ENCODE measurements at regions not wholly inside any gene's neighbourhood (a gene's known extent, or its start where the extent isn't known, plus 50 kb on each side); places are given as distances from the start of the nearest gene placed in this dataset.

DNA sequence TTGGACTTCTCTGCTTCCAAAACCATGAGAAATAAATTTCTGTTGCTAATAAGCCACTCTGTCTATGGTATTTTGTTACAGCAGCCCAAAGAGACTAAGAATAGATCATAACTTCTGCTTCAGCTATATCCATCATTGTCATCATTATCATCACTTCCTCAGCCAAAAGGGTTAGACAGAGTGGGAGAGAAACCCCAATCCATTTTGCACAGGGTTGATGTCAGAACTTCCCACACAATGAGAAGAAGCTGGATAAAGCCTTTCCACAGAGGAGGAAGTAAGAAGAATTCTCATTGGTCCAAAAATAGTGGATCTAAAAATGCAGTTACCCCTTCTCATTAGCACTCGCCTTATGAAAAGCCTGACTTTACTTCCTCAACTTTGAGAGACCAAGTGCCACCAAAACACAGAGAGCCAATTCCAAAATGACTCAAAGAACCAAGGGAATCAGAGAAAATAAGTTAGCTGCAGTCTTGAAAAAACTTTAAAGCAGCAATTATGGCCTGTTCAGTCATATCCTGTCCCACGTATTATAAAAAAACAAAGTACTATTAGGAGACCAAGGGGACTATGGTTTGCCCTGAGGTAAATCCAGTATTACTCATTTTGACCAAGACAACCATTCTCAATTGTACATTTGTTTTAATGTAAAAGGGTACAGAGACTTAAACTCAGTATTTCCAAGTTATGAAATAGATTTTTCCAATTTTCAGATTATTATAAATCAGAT is 80.2 kb downstream of the WNT5A start:
- H3K4me1 ChIP-seq: no peaks in the 10 kb centered on the region
- no peak for DNase-seq (ENCODE audit: low spot score in 2 of 2)

DNA sequence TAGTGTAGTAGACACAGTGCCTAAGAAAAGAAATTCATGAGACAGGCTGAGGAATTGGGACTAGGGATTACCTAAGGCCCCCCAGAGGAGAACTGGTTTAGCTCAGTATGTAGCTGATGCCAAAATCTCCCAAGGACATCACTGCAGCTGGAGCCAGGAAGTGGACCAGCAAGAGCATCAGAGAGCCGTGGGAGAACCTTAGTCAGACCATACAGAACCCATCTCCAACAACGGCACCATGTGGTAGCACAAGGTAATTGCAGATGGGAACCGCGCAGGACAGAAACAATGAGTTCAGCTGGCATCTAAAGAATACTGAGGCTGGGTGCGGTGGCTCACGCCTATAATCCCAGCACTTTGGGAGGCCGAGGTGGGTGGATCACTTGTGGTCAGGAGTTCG is 81.7 kb downstream of the WNT5A start:
- Histone ChIP-seq H3K27ac (no peak overlapping the region), H3K4me1 (no peaks in the 10 kb centered on the region), H3K36me3 (no peaks in the 10 kb centered on the region), H3K27me3 (no peaks in the 10 kb centered on the region), H3K4me3 (no peak overlapping the region), H3K9me3 (peaks cover 0 to 14% of the 10 kb centered on the region in 2 donors)
- DNase-seq (ENCODE audit: low spot score in 2 of 2): no peak
- TF ChIP-seq, protein P1, sequence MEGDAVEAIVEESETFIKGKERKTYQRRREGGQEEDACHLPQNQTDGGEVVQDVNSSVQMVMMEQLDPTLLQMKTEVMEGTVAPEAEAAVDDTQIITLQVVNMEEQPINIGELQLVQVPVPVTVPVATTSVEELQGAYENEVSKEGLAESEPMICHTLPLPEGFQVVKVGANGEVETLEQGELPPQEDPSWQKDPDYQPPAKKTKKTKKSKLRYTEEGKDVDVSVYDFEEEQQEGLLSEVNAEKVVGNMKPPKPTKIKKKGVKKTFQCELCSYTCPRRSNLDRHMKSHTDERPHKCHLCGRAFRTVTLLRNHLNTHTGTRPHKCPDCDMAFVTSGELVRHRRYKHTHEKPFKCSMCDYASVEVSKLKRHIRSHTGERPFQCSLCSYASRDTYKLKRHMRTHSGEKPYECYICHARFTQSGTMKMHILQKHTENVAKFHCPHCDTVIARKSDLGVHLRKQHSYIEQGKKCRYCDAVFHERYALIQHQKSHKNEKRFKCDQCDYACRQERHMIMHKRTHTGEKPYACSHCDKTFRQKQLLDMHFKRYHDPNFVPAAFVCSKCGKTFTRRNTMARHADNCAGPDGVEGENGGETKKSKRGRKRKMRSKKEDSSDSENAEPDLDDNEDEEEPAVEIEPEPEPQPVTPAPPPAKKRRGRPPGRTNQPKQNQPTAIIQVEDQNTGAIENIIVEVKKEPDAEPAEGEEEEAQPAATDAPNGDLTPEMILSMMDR (IDR thresholded peaks at IDR 0.05): no peak
- no peak for TF ChIP-seq POLR2A (IDR thresholded peaks at IDR 0.05)
- no peak for TF ChIP-seq POLR2AphosphoS5 (IDR thresholded peaks at IDR 0.05)
- intact Hi-C loops (cut with DNase I; ENCODE audit: low total_unique reads): no loop called here

More for the DNA sequence above, 80.2 kb downstream of the WNT5A start:
- Histone ChIP-seq H3K27ac (no peak overlapping the region), H3K4me3 (no peak overlapping the region), H3K36me3 (no peaks in the 10 kb centered on the region), H3K9me3 (peaks cover 0 to 14% of the 10 kb centered on the region in 2 donors), H3K27me3 (no peaks in the 10 kb centered on the region)
- intact Hi-C loops (cut with DNase I; ENCODE audit: low total_unique reads): no loop called here
- TF ChIP-seq, protein P1 (IDR thresholded peaks at IDR 0.05): no peak
- TF ChIP-seq POLR2A (IDR thresholded peaks at IDR 0.05) (no peak), POLR2AphosphoS5 (IDR thresholded peaks at IDR 0.05) (no peak)

DNA sequence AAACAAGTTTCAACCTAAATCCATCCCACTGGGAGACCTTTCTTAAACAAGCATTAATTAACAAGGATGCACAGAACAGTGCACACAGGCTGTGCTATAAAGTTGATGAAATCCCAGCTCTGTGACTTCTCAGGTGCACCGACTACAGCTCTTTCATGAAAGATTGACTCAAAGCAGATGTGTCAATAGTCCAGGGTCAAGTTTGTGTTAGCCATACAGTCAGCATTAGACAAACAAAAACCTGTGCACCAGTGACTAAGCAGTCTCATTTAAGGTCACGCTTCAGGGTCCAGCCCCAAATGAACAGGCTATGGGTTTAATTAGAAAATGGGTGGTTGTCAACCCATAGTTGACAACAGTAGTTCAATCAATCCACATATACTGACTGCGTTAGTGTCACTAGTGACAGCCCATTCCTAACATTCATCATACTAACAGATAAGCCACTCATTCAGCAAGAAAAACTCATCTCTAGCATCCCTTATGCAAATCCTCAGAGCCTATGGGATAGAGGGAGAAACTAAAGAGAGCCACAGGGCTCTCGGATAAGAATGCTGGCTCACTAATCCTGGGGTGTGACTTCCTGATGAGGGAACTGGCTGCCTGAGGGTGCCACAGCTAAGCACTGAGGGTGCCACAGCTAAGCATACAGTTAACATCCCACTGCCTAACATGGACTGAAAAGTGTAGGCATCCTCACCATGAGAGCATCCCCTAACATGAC is 84.1 kb downstream of the WNT5A start:
- H3K27me3 ChIP-seq: no peaks in the 10 kb centered on the region
- H3K4me3 ChIP-seq: no peak overlapping the region
- intact Hi-C loops (cut with DNase I; ENCODE audit: low total_unique reads): no loop called here
- H3K36me3 ChIP-seq: no peaks in the 10 kb centered on the region
- no peak for DNase-seq (ENCODE audit: low spot score in 2 of 2)
- H3K27ac ChIP-seq: no peak overlapping the region
- H3K9me3 ChIP-seq: peaks cover 0 to 14% of the 10 kb centered on the region in 2 donors
- no peaks in the 10 kb centered on the region for H3K4me1 ChIP-seq
- TF ChIP-seq POLR2A (IDR thresholded peaks at IDR 0.05): no peak
- TF ChIP-seq, protein P1 (IDR thresholded peaks at IDR 0.05): no peak
- TF ChIP-seq POLR2AphosphoS5 (IDR thresholded peaks at IDR 0.05): no peak

DNA sequence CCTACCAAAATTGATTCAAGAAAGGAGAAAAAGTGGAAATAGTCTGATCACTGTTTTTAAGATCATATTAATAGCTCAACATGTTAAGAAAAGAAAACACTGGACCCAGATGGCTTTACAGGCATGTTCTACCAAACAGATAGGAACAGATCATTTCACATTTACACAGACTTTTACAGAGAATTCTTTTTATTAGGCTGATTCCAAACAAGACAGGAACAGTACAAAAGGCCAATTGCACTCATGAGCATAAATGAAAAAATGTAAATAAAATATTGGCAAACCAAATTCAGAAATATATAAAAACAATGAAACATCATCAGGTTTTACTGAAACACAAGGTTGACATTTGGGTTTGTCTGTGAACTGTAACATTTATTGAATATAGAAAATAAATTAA is 106.5 kb downstream of the WNT5A start:
- Histone ChIP-seq H3K4me1 (no peaks in the 10 kb centered on the region), H3K27ac (no peak overlapping the region), H3K4me3 (no peak overlapping the region), H3K9me3 (no peaks in the 10 kb centered on the region), H3K36me3 (no peaks in the 10 kb centered on the region), H3K27me3 (no peaks in the 10 kb centered on the region)
- no peak for DNase-seq (ENCODE audit: low spot score in 2 of 2)
- intact Hi-C loops (cut with DNase I; ENCODE audit: low total_unique reads): no loop called here
- TF ChIP-seq, protein P1 (IDR thresholded peaks at IDR 0.05): no peak
- TF ChIP-seq POLR2AphosphoS5 (IDR thresholded peaks at IDR 0.05) (no peak), POLR2A (IDR thresholded peaks at IDR 0.05) (no peak)

DNA sequence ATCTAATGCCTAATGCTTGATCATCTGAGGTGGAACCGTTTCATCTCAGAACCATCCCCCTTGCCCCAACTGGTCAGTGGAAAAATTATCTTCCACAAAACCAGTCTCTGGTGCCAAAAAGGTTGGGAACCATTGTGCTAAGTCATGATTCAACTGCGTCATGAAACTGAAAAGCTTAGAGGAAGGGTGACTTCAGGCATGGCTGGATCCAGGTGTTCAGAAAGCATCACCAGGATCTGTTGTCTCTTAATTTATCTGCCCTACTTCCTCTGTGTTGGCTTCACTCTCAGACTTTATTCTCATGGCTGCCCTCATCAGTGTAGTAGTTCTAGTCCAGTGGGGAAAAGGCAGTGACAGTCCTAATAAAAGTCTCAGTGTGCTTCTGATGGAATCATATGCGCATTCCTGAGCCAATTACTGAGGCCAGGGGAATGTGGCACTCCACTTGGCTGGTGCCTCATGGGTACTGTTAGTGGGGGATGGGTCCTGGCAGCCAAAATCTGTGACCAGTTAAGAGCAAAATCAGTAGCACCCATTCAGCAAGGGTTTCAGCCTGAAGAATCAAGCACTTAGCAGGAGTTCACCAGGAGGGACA is 110.3 kb downstream of the WNT5A start:
- Histone ChIP-seq H3K27me3 (no peaks in the 10 kb centered on the region), H3K9me3 (no peaks in the 10 kb centered on the region), H3K27ac (no peak overlapping the region), H3K36me3 (no peaks in the 10 kb centered on the region), H3K4me1 (no peaks in the 10 kb centered on the region), H3K4me3 (no peak overlapping the region)
- intact Hi-C loops (cut with DNase I; ENCODE audit: low total_unique reads): no loop called here
- TF ChIP-seq POLR2AphosphoS5 (IDR thresholded peaks at IDR 0.05) (no peak), POLR2A (IDR thresholded peaks at IDR 0.05) (no peak)
- TF ChIP-seq, protein P1 (IDR thresholded peaks at IDR 0.05): no peak
- DNase-seq (ENCODE audit: low spot score in 2 of 2): no peak
